ENCODE measurements at regions not wholly inside any gene's neighbourhood (a gene's known extent, or its start where the extent isn't known, plus 50 kb on each side); places are given as distances from the start of the nearest gene placed in this dataset.

DNA sequence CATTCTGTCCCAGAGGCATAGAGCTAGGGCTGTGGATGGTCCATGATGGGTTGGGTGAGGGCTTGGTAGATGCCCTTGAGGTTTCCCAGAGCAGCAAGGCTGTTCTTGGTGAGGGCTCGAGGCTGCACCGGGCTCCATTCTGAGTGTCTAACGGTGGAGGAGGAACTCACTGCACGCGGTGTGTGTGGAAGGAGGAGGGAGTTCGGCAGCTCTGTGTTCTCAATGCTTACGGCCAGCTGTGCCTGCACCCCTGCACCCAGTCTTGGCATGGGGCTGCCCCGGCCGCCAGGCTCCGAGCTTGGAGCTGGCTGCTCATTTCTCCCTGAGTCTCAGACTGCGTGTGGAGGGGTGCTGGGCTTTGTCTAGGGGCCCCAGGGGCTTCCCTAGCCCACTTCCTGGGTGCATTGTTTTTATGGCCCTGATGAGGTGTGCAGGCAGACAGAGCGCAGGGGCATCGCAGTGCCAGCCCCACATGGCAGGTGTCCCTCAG is 1247.1 kb downstream of the BRD1 start:
- no peak overlapping the region for H3K27ac ChIP-seq (ENCODE audit: low read length)
- ATAC-seq = no peak
- H3K36me3 ChIP-seq (ENCODE audit: control insufficient read depth, insufficient read depth, low read length) = no peaks in the 10 kb centered on the region
- H3K36me3 Mint-ChIP-seq = no peaks in the 10 kb centered on the region
- no peaks in the 10 kb centered on the region for H3K27me3 ChIP-seq (ENCODE audit: control insufficient read depth, insufficient read depth, low read length)
- no peak for DNase-seq
- H3K4me1 Mint-ChIP-seq = no peaks in the 10 kb centered on the region
- WGBS (ENCODE audit: insufficient coverage) = 59% methylated on average over 13 of the region's 13 CpGs
- H3K9me3 ChIP-seq (ENCODE audit: control insufficient read depth, insufficient read depth, low read length) = no peaks in the 10 kb centered on the region
- no peak overlapping the region for H3K27ac Mint-ChIP-seq
- H3K9me3 Mint-ChIP-seq = no peaks in the 10 kb centered on the region
- peaks cover 8 to 14% of the 10 kb centered on the region in 2 donors for H3K27me3 Mint-ChIP-seq (ENCODE audit: low read depth in 2 of 2)
- no peaks in the 10 kb centered on the region for H3K4me1 ChIP-seq (ENCODE audit: control insufficient read depth, insufficient read depth, low read length)
- H3K4me3 ChIP-seq (ENCODE audit: low read length) = no peak overlapping the region
- TF ChIP-seq, protein P1, sequence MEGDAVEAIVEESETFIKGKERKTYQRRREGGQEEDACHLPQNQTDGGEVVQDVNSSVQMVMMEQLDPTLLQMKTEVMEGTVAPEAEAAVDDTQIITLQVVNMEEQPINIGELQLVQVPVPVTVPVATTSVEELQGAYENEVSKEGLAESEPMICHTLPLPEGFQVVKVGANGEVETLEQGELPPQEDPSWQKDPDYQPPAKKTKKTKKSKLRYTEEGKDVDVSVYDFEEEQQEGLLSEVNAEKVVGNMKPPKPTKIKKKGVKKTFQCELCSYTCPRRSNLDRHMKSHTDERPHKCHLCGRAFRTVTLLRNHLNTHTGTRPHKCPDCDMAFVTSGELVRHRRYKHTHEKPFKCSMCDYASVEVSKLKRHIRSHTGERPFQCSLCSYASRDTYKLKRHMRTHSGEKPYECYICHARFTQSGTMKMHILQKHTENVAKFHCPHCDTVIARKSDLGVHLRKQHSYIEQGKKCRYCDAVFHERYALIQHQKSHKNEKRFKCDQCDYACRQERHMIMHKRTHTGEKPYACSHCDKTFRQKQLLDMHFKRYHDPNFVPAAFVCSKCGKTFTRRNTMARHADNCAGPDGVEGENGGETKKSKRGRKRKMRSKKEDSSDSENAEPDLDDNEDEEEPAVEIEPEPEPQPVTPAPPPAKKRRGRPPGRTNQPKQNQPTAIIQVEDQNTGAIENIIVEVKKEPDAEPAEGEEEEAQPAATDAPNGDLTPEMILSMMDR (IDR thresholded peaks at IDR 0.05) = no peak
- H3K4me3 Mint-ChIP-seq = no peak overlapping the region
- intact Hi-C loops (cut with micrococcal nuclease) = no loop called here

DNA sequence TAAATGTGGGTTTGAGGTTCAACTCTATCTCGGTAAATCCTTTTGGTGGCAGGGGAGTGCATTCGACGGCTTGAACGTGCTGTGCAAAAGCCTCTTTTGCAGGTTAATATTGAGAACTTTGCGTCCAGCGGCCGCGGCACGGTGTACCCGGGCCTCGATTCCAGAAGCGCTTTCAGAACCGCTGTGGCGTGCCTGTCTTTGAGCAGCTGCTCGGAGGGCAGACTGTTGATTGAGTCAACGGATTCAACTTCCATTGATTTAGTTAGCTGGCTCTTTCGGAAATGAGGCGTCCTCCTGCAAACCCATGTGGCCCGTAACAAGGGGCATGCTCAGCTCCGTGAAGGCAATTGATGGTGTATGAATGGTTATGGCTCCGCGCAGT is 1247.8 kb downstream of the BRD1 start:
- WGBS (ENCODE audit: insufficient coverage) = 90% methylated on average over 22 of the region's 22 CpGs
- TF ChIP-seq, protein P1 (IDR thresholded peaks at IDR 0.05) = no peak
- Mint-ChIP-seq H3K4me3 (no peak overlapping the region), H3K27me3 (ENCODE audit: low read depth in 2 of 2) (peaks cover 8 to 14% of the 10 kb centered on the region in 2 donors), H3K9me3 (no peaks in the 10 kb centered on the region), H3K36me3 (no peaks in the 10 kb centered on the region), H3K27ac (no peak overlapping the region), H3K4me1 (no peaks in the 10 kb centered on the region)
- ATAC-seq = no peak
- intact Hi-C loops (cut with micrococcal nuclease) = no loop called here
- no peak for DNase-seq
- Histone ChIP-seq H3K27me3 (ENCODE audit: control insufficient read depth, insufficient read depth, low read length) (no peaks in the 10 kb centered on the region), H3K4me3 (ENCODE audit: low read length) (no peak overlapping the region), H3K9me3 (ENCODE audit: control insufficient read depth, insufficient read depth, low read length) (no peaks in the 10 kb centered on the region), H3K36me3 (ENCODE audit: control insufficient read depth, insufficient read depth, low read length) (no peaks in the 10 kb centered on the region), H3K4me1 (ENCODE audit: control insufficient read depth, insufficient read depth, low read length) (no peaks in the 10 kb centered on the region), H3K27ac (ENCODE audit: low read length) (no peak overlapping the region)

DNA sequence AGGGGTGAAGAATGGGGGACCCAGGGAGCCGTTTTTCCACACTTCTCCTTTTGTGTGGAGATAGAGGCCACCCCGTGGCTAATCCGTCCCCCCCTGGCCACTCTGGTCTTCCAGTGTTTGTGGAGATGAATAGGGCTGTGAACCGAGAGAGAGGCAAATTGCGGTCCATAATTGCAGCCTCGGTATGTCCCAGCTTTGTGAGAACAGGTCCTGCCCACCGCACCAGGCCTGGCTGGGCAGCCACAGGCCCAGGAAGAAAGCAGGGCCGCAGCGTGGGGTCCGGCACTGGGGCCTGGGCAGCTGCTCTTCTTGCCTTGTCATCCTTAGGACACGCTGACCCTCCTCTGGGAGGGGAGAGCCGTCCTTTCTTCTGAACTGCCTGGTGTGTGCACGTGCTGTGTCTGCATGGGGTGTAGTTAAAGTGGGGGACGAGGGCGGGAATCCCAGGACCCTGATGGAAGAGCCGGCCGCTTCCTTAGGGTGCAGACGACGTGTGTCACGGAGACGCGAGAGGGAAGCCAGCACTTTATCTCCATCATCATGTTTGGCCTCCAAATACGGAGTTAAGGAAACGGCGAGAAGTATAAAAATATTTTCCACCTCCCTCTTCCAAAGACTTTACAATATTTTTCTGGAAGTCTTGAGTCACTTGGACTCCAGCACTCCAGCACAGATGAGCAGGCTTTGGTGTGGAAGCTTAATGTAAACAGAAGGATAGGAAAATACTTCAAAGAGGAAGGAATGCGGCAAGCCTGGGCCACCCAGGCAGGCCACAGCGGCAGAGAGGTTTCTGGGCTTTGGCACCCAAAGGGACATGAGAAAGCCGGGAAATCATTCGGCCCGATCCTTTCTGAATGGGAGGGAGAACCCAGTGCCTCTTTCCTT is 1248.4 kb downstream of the BRD1 start:
- H3K27me3 ChIP-seq (ENCODE audit: control insufficient read depth, insufficient read depth, low read length) = peaks cover 3% of the 10 kb centered on the region
- Mint-ChIP-seq H3K36me3 (no peaks in the 10 kb centered on the region), H3K4me3 (no peak overlapping the region), H3K4me1 (no peaks in the 10 kb centered on the region), H3K27me3 (ENCODE audit: low read depth in 2 of 2) (peaks cover 14 to 19% of the 10 kb centered on the region in 2 donors), H3K9me3 (no peaks in the 10 kb centered on the region), H3K27ac (no peak overlapping the region)
- DNase-seq (no peak), ATAC-seq (no peak)
- no peak overlapping the region for H3K4me3 ChIP-seq (ENCODE audit: low read length)
- TF ChIP-seq, protein P1 (IDR thresholded peaks at IDR 0.05) = no peak
- 87% methylated on average over 30 of the region's 30 CpGs for WGBS (ENCODE audit: insufficient coverage)
- intact Hi-C loops (cut with micrococcal nuclease) = no loop called here
- no peaks in the 10 kb centered on the region for H3K9me3 ChIP-seq (ENCODE audit: control insufficient read depth, insufficient read depth, low read length)
- H3K27ac ChIP-seq (ENCODE audit: low read length) = no peak overlapping the region
- H3K4me1 ChIP-seq (ENCODE audit: control insufficient read depth, insufficient read depth, low read length) = no peaks in the 10 kb centered on the region
- H3K36me3 ChIP-seq (ENCODE audit: control insufficient read depth, insufficient read depth, low read length) = no peaks in the 10 kb centered on the region
